ENCODE measurements at regions not wholly inside any gene's neighbourhood (a gene's known extent, or its start where the extent isn't known, plus 50 kb on each side); places are given as distances from the start of the nearest gene placed in this dataset.

- no peak for DNase-seq (ENCODE audit: low read depth, low spot score)
- no peak overlapping the region for H3K4me3 ChIP-seq (ENCODE audit: low read depth, low read length)
- ChIA-PET CTCF (no interaction called here), POLR2A (no interaction called here)
- TF ChIP-seq, protein P1, sequence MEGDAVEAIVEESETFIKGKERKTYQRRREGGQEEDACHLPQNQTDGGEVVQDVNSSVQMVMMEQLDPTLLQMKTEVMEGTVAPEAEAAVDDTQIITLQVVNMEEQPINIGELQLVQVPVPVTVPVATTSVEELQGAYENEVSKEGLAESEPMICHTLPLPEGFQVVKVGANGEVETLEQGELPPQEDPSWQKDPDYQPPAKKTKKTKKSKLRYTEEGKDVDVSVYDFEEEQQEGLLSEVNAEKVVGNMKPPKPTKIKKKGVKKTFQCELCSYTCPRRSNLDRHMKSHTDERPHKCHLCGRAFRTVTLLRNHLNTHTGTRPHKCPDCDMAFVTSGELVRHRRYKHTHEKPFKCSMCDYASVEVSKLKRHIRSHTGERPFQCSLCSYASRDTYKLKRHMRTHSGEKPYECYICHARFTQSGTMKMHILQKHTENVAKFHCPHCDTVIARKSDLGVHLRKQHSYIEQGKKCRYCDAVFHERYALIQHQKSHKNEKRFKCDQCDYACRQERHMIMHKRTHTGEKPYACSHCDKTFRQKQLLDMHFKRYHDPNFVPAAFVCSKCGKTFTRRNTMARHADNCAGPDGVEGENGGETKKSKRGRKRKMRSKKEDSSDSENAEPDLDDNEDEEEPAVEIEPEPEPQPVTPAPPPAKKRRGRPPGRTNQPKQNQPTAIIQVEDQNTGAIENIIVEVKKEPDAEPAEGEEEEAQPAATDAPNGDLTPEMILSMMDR (IDR thresholded peaks at IDR 0.05; ENCODE audit: insufficient read depth, low read length, missing control alignments): no peak
These were observed 871.6 kb downstream of the BRINP3 start for GRCh38 chr1:189606047-189606446.

- DNase-seq (ENCODE audit: low read depth, low spot score): peak; percentile 34
- ChIA-PET POLR2A (no interaction called here), CTCF (no interaction called here)
- TF ChIP-seq, protein P1 (IDR thresholded peaks at IDR 0.05; ENCODE audit: insufficient read depth, low read length, missing control alignments): no peak
- H3K4me3 ChIP-seq (ENCODE audit: low read depth, low read length): no peak overlapping the region
These were observed 870.7 kb downstream of the BRINP3 start for GRCh38 chr1:189606795-189607476.

DNA sequence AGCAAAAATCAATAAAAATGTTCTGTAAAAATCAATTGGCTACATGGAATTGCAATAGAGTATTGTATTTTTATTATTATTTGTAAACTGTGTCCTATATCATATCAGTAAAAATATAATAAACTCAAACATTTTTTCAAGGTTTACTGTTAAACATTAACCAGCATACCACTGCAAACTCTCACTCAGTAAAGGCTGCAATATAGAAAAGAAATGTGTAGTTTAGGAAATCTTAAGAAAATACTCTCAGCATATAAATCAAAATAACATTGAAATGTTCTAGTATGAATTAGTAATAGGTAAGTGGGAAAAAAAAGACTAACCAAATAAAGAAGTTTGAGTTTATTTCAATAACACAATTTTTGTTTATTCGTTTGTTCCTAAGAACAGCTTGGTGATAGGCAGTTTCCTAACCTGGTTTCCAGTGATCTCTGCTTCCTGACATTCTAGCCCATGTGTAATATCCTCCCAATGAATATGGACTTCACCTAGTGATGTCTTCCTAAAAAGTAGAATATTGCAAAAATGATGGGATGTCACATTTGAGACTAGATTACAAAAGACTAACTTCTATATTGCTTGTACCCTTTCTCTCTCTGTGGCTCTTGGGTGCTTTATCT is 870.1 kb downstream of the BRINP3 start:
- POLR2A ChIA-PET: no interaction called here
- CTCF ChIA-PET: no interaction called here
- DNase-seq (ENCODE audit: low read depth, low spot score): no peak
- no peak overlapping the region for H3K4me3 ChIP-seq (ENCODE audit: low read depth, low read length)
- TF ChIP-seq, protein P1 (IDR thresholded peaks at IDR 0.05; ENCODE audit: insufficient read depth, low read length, missing control alignments): no peak

- no peak for DNase-seq (ENCODE audit: low read depth, low spot score)
- ChIA-PET CTCF (no interaction called here), POLR2A (no interaction called here)
- H3K4me3 ChIP-seq (ENCODE audit: low read depth, low read length): no peak overlapping the region
- TF ChIP-seq, protein P1 (IDR thresholded peaks at IDR 0.05; ENCODE audit: insufficient read depth, low read length, missing control alignments): no peak
These were observed 868.5 kb downstream of the BRINP3 start for GRCh38 chr1:189609167-189609566.

- TF ChIP-seq, protein P1 (IDR thresholded peaks at IDR 0.05; ENCODE audit: insufficient read depth, low read length, missing control alignments): no peak
- no peak overlapping the region for H3K4me3 ChIP-seq (ENCODE audit: low read depth, low read length)
- ChIA-PET CTCF (no interaction called here), POLR2A (no interaction called here)
- peak; percentile 23 for DNase-seq (ENCODE audit: low read depth, low spot score)
These were observed 860.8 kb downstream of the BRINP3 start for GRCh38 chr1:189616893-189617292.

DNA sequence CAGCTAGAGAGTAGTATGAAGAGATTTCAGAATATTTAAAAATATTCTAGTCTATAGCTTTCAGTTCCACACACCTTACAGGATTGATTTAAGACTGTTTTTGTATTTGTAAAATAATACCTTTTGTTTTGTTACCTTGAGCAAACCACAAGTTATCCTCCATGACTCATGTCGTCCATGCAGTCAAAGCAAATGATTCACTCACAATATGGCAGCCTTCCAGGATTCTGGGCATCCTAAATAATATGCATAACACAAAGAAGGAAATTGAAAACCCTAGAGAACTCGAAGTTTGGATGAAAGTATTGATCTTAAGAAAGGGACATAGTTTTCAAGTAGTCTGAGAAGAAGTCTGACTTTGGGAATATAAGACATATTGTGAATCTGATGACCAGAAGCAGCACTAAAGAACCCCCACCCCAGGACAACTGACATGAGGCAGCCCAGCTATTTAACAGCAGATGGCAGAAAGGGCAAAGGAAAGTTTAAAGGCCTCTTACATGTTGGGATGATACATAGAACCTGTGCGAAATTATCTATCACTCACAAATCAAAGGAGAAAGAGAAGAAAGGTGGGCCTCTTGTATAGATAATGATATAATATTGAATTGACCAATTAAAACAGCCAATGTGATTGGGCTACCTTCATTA is 857.9 kb downstream of the BRINP3 start:
- DNase-seq (ENCODE audit: low read depth, low spot score): peak; percentile 14
- POLR2A ChIA-PET: no interaction called here
- TF ChIP-seq, protein P1 (IDR thresholded peaks at IDR 0.05; ENCODE audit: insufficient read depth, low read length, missing control alignments): no peak
- no peak overlapping the region for H3K4me3 ChIP-seq (ENCODE audit: low read depth, low read length)
- CTCF ChIA-PET: no interaction called here
